ENCODE measurements at regions not wholly inside any gene's neighbourhood (a gene's known extent, or its start where the extent isn't known, plus 50 kb on each side); places are given as distances from the start of the nearest gene placed in this dataset.

DNA sequence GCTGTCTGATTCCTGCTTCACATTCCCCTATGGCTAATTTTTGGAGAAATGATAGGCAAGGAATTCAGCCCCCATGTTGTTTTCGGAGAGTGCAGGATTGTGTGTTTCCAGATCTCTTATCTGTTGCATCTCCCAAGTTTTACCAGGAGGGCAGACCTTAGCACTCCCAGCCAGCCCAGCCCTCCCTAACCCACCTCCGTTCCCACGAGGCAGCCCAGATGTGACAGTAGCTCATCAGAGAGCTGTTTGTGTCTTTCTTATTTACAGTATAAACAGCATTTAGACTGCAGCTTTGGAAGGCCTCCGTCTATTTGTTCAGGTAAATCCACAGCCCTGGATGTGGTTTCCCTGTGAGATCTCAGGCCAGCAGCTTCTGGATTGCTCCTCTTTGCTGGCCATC is 91.6 kb downstream of the THNSL2 start:
- H3K9me3 ChIP-seq (ENCODE audit: insufficient read depth, low read depth, low read length) = peaks cover 3% of the 10 kb centered on the region; the same call in 1 of the 2 replicates
- no peak overlapping the region for H3K4me3 ChIP-seq (ENCODE audit: low read length, poor library complexity, severe bottlenecking)
- H3K27me3 ChIP-seq (ENCODE audit: insufficient read depth, low read length, poor library complexity, severe bottlenecking) = no peaks in the 10 kb centered on the region
- H4K20me1 ChIP-seq (ENCODE audit: insufficient read depth, low read length, poor library complexity, severe bottlenecking) = no peaks in the 10 kb centered on the region
- H3K36me3 ChIP-seq (ENCODE audit: insufficient read depth, low read length) = no peaks in the 10 kb centered on the region
- no peaks in the 10 kb centered on the region for H3K79me2 ChIP-seq (ENCODE audit: insufficient read depth, low read length)
- TF ChIP-seq EZH2phosphoT487 (IDR thresholded peaks at IDR 0.05; ENCODE audit: borderline replicate concordance) = no peak
- TF ChIP-seq, protein P1, sequence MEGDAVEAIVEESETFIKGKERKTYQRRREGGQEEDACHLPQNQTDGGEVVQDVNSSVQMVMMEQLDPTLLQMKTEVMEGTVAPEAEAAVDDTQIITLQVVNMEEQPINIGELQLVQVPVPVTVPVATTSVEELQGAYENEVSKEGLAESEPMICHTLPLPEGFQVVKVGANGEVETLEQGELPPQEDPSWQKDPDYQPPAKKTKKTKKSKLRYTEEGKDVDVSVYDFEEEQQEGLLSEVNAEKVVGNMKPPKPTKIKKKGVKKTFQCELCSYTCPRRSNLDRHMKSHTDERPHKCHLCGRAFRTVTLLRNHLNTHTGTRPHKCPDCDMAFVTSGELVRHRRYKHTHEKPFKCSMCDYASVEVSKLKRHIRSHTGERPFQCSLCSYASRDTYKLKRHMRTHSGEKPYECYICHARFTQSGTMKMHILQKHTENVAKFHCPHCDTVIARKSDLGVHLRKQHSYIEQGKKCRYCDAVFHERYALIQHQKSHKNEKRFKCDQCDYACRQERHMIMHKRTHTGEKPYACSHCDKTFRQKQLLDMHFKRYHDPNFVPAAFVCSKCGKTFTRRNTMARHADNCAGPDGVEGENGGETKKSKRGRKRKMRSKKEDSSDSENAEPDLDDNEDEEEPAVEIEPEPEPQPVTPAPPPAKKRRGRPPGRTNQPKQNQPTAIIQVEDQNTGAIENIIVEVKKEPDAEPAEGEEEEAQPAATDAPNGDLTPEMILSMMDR (conservative IDR thresholded peaks at IDR 0.05; ENCODE audit: low read length) = no peak
- H3K9me2 ChIP-seq (replicated peaks; ENCODE audit: low read depth, low read length) = no peaks in the 10 kb centered on the region
- H3K4me2 ChIP-seq (ENCODE audit: low read depth, low read length, poor library complexity, severe bottlenecking) = no peak overlapping the region
- H2AFZ ChIP-seq (ENCODE audit: low read length) = no peak overlapping the region
- no peaks in the 10 kb centered on the region for H3K4me1 ChIP-seq (ENCODE audit: insufficient read depth, low read length, poor library complexity, severe bottlenecking)
- no peak overlapping the region for H3K9ac ChIP-seq (ENCODE audit: low read depth, low read length, poor library complexity, severe bottlenecking)
- H3F3A ChIP-seq (ENCODE audit: low read depth) = no peaks in the 10 kb centered on the region

DNA sequence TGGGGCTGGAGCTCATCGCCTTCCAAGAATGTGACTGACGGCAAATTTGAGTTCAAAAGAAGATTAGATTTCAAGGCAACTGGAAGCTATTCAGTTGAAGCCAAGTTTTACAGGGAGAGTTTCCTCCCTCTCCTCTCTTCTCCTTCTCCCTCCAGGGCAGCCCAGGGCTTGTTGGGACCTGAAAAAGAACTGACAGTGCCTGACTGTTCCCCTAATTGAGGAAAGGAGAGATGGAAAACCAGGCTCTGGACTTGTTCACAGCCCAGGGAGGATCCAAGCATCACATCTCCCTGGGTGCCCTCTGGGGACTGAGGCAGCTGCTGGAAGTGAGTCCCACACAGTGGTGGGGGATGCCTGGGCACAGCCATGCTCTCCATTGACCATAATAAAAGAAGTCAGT is 88.1 kb downstream of the THNSL2 start:
- Histone ChIP-seq H3K9me3 (ENCODE audit: insufficient read depth, low read depth, low read length) (no peaks in the 10 kb centered on the region; the same call in 1 of the 2 replicates), H3K36me3 (ENCODE audit: insufficient read depth, low read length) (no peaks in the 10 kb centered on the region), H3F3A (ENCODE audit: low read depth) (no peaks in the 10 kb centered on the region), H3K9ac (ENCODE audit: low read depth, low read length, poor library complexity, severe bottlenecking) (no peak overlapping the region), H3K4me2 (ENCODE audit: low read depth, low read length, poor library complexity, severe bottlenecking) (no peak overlapping the region), H3K4me3 (ENCODE audit: low read length, poor library complexity, severe bottlenecking) (no peak overlapping the region), H4K20me1 (ENCODE audit: insufficient read depth, low read length, poor library complexity, severe bottlenecking) (no peaks in the 10 kb centered on the region), H3K27me3 (ENCODE audit: insufficient read depth, low read length, poor library complexity, severe bottlenecking) (no peaks in the 10 kb centered on the region), H3K4me1 (ENCODE audit: insufficient read depth, low read length, poor library complexity, severe bottlenecking) (no peaks in the 10 kb centered on the region), H3K79me2 (ENCODE audit: insufficient read depth, low read length) (no peaks in the 10 kb centered on the region), H2AFZ (ENCODE audit: low read length) (no peak overlapping the region), H3K9me2 (replicated peaks; ENCODE audit: low read depth, low read length) (no peaks in the 10 kb centered on the region)
- TF ChIP-seq, protein P1 (conservative IDR thresholded peaks at IDR 0.05; ENCODE audit: low read length) = no peak
- no peak for TF ChIP-seq EZH2phosphoT487 (IDR thresholded peaks at IDR 0.05; ENCODE audit: borderline replicate concordance)

DNA sequence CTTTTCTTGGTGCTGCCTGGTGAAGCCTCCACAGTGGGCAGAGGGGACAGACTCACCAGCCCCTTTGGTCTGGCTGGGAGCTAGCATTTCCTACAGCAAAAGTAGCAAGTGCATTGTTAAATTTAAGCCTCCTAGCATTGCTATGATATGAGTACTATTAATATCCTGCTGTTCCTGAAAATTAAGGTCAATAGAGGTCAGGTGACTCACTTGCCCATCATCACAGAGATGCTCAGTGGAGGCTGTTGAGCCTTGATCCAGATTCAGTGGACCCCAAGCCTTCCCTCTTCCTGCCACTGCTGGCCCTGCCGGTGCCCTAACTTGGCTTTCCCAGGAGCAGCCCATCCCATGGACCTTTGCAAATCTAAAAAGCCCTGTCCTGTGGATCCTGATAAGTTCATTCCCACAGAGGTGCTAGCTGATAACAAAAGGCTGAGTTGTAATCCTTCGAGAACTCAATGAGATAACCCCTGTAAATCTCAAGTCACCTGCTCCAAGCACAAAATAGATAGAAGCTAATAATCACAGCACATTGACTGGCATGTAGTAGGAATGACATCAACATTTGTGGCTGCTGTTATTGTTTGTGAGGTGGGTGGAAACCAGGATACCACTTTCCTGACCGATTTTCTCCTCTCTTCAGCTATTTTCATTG is 84.4 kb downstream of the THNSL2 start:
- H3K4me2 ChIP-seq (ENCODE audit: low read depth, low read length, poor library complexity, severe bottlenecking) = no peak overlapping the region
- no peaks in the 10 kb centered on the region for H3K27me3 ChIP-seq (ENCODE audit: insufficient read depth, low read length, poor library complexity, severe bottlenecking)
- no peaks in the 10 kb centered on the region; the same call in 1 of the 2 replicates for H3K9me3 ChIP-seq (ENCODE audit: insufficient read depth, low read depth, low read length)
- no peaks in the 10 kb centered on the region for H4K20me1 ChIP-seq (ENCODE audit: insufficient read depth, low read length, poor library complexity, severe bottlenecking)
- H3K9me2 ChIP-seq (replicated peaks; ENCODE audit: low read depth, low read length) = no peaks in the 10 kb centered on the region
- no peaks in the 10 kb centered on the region for H3K36me3 ChIP-seq (ENCODE audit: insufficient read depth, low read length)
- no peaks in the 10 kb centered on the region for H3K79me2 ChIP-seq (ENCODE audit: insufficient read depth, low read length)
- no peak overlapping the region for H3K4me3 ChIP-seq (ENCODE audit: low read length, poor library complexity, severe bottlenecking)
- TF ChIP-seq, protein P1 (conservative IDR thresholded peaks at IDR 0.05; ENCODE audit: low read length) = no peak
- TF ChIP-seq EZH2phosphoT487 (IDR thresholded peaks at IDR 0.05; ENCODE audit: borderline replicate concordance) = no peak
- no peak overlapping the region for H3K9ac ChIP-seq (ENCODE audit: low read depth, low read length, poor library complexity, severe bottlenecking)
- no peaks in the 10 kb centered on the region for H3K4me1 ChIP-seq (ENCODE audit: insufficient read depth, low read length, poor library complexity, severe bottlenecking)
- H3F3A ChIP-seq (ENCODE audit: low read depth) = no peaks in the 10 kb centered on the region
- no peak overlapping the region for H2AFZ ChIP-seq (ENCODE audit: low read length)
